ENCODE measurements at regions not wholly inside any gene's neighbourhood (a gene's known extent, or its start where the extent isn't known, plus 50 kb on each side); places are given as distances from the start of the nearest gene placed in this dataset.

- TF ChIP-seq ATF4 (CRISPR knock-in tag; IDR thresholded peaks at IDR 0.05) (no peak), RAD21 (CRISPR knock-in tag; IDR thresholded peaks at IDR 0.05) (no peak), CENPT (CRISPR knock-in tag; IDR thresholded peaks at IDR 0.05; ENCODE audit: low read depth) (no peak), DNMT1 (CRISPR knock-in tag; IDR thresholded peaks at IDR 0.05) (no peak), TCF12 (IDR thresholded peaks at IDR 0.05) (no peak), TCF12 (CRISPR knock-in tag; IDR thresholded peaks at IDR 0.05) (no peak), SMC3 (IDR thresholded peaks at IDR 0.05; ENCODE audit: low read length) (no peak)
Measured at GRCh38 chr6:102520966-102521365, 1127.5 kb downstream of the GRIK2 start.

Data from HepG2 (cell line).